Activated CD4-positive, alpha-beta memory T cell treated with anti-CD3 and anti-CD28 coated beads, Interleukin-2, amount 10 ng/mL, durations not matched to agents 7 days and 5 days (primary cell): ENCODE measurements at regions not wholly inside any gene's neighbourhood (a gene's known extent, or its start where the extent isn't known, plus 50 kb on each side); places are given as distances from the start of the nearest gene placed in this dataset.
"Not testable (repeated sequence)": the region's sequence is repeated elsewhere in the genome, so short reads cannot be mapped to it uniquely, and the experiment has no call there.

ENCODE experiments used
- CTCF ChIA-PET: fragments of 350-600 bp; sonication (Branson Sonifier 250); formaldehyde crosslinking; loops from one replicate; lab custom pipeline; 2021; ENCODE audit warnings: antibody characterized with exemption, inconsistent platforms; lab: Charles Lee
- POLR2A ChIA-PET: fragments of 350-600 bp; sonication (Branson Sonifier 250); formaldehyde crosslinking; loops from one replicate; lab custom pipeline; 2021; ENCODE audit warnings: antibody characterized with exemption; lab: Charles Lee
- DNase-seq: peaks from one replicate; pipeline ENCODE4 v3.0.0-alpha.2; 2020
- H3K27ac Mint-ChIP-seq: one replicate; pipeline ENCODE4 v1.8.0; 2021; ENCODE audit warnings: mild to moderate bottlenecking, mixed read lengths
- H3K27me3 Mint-ChIP-seq: one replicate; pipeline ENCODE4 v1.8.0; 2021; ENCODE audit warnings: mixed read lengths
- H3K36me3 Mint-ChIP-seq: one replicate; pipeline ENCODE4 v1.8.0; 2021; ENCODE audit warnings: low read depth, mixed read lengths
- H3K4me1 Mint-ChIP-seq: one replicate; pipeline ENCODE4 v1.8.0; 2021; ENCODE audit warnings: mixed read lengths
- H3K4me3 Mint-ChIP-seq: one replicate; pipeline ENCODE4 v1.8.0; 2021; ENCODE audit warnings: mild to moderate bottlenecking, mixed read lengths
- H3K9me3 Mint-ChIP-seq: one replicate; pipeline ENCODE4 v1.8.0; 2021; ENCODE audit warnings: mixed read lengths

DNA sequence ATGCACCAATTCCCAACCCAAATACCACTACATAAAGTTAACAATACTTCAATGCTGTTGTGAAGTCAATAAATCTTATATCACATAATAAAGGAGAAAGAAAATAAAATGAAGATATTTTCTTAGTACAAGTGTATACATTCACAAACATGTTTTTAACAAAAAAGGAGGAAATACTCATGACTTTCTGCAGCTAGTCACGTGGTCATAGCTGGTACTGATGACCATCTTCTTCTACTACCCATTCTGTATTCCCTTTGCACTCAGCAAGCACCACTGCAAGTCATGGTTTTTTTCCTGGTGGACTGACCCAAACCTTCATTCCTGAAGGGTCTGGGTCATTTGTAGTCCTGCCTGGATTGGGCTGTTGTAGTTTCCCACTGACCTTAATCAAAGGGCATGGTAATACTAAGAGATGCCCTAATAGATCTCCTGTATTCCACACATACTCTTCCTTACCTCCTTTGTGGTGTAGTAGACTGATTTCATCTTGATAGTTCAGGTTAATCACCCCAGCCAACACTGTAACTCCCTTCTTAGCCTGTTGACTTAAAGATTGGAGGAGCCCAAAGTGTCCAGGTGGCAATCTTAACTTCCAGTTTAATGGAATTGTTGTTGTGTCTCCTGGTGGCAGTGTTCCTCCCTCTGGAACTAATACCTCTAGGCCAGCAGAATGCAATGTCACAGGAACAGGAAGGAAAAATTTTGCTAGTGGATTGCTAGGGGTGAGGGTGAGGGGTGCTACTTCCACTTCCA, 83.1 kb upstream of the CYRIA start:
- H3K27ac Mint-ChIP-seq, POLR2A ChIA-PET, H3K9me3 Mint-ChIP-seq, H3K27me3 Mint-ChIP-seq, H3K4me1 Mint-ChIP-seq, H3K4me3 Mint-ChIP-seq, DNase-seq, H3K36me3 Mint-ChIP-seq: not testable (repeated sequence)
- CTCF ChIA-PET = interaction anchor here (1.0 kb wide), 1 partner anchor 10 kb away, joined by 3 read pairs; no protein-coding TSS in a partner anchor

DNA sequence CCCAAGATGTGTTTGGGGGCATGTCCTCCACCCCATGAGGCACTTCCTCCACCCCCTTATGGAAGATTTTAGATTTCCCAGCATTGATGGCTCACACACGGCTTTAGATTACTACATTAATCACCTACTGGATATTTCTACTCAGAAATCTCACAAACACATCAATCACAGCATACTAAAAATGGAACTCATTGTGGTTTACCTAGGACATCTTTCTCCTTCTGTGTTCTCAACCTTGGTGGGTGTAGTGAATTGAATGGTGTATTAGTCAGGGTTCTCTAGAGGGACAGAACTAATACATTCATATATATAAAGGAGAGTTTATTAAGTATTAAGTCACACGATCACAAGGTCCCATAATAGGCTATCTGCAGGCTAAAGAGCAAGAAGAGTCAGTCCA, 82.1 kb upstream of the CYRIA start:
- CTCF ChIA-PET = no interaction called here
- Mint-ChIP-seq H3K9me3 (no peaks in the 10 kb centered on the region), H3K27me3 (peaks cover 6% of the 10 kb centered on the region), H3K36me3 (no peaks in the 10 kb centered on the region), H3K27ac (no peak overlapping the region), H3K4me1 (peaks cover 7% of the 10 kb centered on the region), H3K4me3 (no peak overlapping the region)
- no peak for DNase-seq
- POLR2A ChIA-PET = no interaction called here

DNA sequence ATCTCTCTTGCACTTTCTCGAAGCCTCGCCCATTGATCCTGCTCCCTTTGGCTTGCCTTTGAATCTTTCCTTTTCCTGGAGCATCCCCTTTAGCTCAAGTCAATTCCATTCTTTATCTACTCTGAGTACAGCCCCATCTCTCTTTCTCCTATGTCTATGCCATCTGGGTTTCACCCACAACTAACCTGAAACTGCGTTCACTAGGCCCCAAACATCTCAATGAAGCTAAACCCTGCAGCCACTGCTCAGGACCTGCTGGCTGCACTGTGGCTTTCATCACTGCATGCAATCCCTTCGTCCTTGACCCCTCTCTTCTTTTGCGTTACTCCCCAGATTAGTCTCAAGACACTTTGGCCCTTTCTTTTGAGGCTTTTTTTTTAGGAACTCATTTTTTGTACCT, 81.6 kb upstream of the CYRIA start:
- CTCF ChIA-PET = no interaction called here
- Mint-ChIP-seq H3K4me3 (no peak overlapping the region), H3K9me3 (no peaks in the 10 kb centered on the region), H3K36me3 (no peaks in the 10 kb centered on the region), H3K27ac (no peak overlapping the region), H3K4me1 (peaks cover 7% of the 10 kb centered on the region), H3K27me3 (peaks cover 6% of the 10 kb centered on the region)
- no peak for DNase-seq
- POLR2A ChIA-PET = no interaction called here

DNA sequence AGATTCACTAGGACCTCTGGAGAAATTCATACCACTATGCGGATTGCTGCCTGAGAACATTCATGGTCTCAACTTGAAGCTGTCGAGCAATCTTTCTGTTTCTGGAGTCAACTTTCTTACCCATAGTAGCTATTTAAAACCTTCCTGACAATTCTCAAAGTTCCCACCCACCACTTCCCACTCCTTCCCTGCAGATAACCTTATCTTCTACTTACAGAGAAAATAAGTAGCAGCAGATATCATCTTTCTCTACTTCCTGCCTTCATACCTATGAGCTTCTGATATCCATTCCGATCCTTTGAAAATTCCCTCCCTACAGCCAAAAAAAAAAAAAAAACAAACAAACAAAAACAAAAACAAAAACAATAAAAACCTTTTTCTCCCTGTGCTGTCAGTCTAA, 81.2 kb upstream of the CYRIA start:
- ChIA-PET POLR2A (no interaction called here), CTCF (no interaction called here)
- H3K4me3 Mint-ChIP-seq = no peak overlapping the region
- peaks cover 7% of the 10 kb centered on the region for H3K4me1 Mint-ChIP-seq
- no peaks in the 10 kb centered on the region for H3K9me3 Mint-ChIP-seq
- no peak overlapping the region for H3K27ac Mint-ChIP-seq
- no peaks in the 10 kb centered on the region for H3K36me3 Mint-ChIP-seq
- H3K27me3 Mint-ChIP-seq = peaks cover 6% of the 10 kb centered on the region
- no peak for DNase-seq

DNA sequence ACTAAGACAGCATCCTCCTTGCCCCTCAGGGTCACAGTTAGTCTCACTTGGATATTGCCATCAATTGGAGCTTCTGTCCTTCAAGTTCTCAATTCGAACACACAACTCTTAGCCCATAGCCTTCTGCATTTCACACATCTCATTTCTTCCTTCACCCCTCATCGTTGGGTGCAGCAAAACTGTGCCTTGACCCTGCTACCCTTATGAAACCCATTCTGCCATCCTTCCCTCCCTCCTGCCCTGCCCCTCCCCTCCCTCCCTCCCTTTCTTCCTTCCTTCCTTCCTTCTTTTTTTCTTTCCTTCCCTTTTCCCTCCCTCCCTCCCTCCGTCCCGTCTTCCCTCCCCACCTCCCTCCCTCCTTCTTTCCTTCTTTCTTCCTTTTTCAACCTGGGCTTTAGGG, 80.7 kb upstream of the CYRIA start:
- no peak overlapping the region for H3K4me3 Mint-ChIP-seq
- H3K9me3 Mint-ChIP-seq = no peaks in the 10 kb centered on the region
- peaks cover 7% of the 10 kb centered on the region for H3K4me1 Mint-ChIP-seq
- H3K27me3 Mint-ChIP-seq = peaks cover 6% of the 10 kb centered on the region
- ChIA-PET CTCF (no interaction called here), POLR2A (no interaction called here)
- H3K27ac Mint-ChIP-seq = no peak overlapping the region
- no peaks in the 10 kb centered on the region for H3K36me3 Mint-ChIP-seq
- no peak for DNase-seq

DNA sequence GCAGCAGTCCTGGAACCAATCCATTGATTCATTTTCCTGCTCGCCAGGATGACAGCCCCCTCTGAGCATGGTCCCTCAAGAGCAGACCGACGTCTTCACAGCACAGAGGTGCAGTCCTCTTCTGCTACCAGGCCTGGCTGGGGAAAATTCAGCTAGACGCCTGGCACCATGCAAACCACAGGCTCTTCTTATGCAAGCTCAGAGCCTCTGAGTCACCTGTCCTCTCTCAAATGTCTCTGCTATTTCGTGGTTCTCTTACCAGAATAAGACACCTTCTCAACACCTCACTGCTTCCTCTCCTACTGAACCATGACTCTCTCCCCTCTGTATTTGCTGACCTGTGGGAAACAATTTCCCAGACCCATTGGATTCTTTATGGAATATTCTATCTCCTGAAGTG, 79.8 kb upstream of the CYRIA start:
- no peak overlapping the region for H3K27ac Mint-ChIP-seq

DNA sequence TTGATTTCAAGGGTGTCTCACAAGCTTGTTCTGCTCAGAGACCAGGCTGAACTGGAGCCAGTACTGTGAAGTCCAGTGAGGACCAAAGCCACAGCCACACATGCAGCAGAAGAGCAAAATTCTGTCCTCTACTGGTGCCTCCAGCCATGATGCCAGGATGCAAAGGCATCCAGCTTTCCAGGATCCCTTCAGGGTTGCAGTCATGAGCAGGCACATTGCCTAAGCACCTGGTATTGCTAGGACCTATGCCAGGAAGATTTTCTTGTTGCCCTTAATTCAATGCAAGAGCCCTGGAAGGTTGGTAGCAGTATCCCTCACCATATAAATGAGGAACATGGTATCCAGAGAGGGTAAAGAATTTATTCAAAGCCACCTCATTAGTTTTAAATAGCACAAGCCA, 78.9 kb upstream of the CYRIA start:
- no peaks in the 10 kb centered on the region for H3K36me3 Mint-ChIP-seq
- H3K4me1 Mint-ChIP-seq = peaks cover 7% of the 10 kb centered on the region
- no peak overlapping the region for H3K27ac Mint-ChIP-seq
- ChIA-PET POLR2A (no interaction called here), CTCF (no interaction called here)
- no peak for DNase-seq
- H3K4me3 Mint-ChIP-seq = no peak overlapping the region
- H3K9me3 Mint-ChIP-seq = no peaks in the 10 kb centered on the region
- H3K27me3 Mint-ChIP-seq = peaks cover 6% of the 10 kb centered on the region

More for the DNA sequence above, 79.8 kb upstream of the CYRIA start:
- Mint-ChIP-seq H3K4me3 (no peak overlapping the region), H3K27me3 (peaks cover 6% of the 10 kb centered on the region), H3K36me3 (no peaks in the 10 kb centered on the region), H3K4me1 (peaks cover 7% of the 10 kb centered on the region), H3K9me3 (no peaks in the 10 kb centered on the region)
- DNase-seq = no peak
- ChIA-PET POLR2A (no interaction called here), CTCF (no interaction called here)

DNA sequence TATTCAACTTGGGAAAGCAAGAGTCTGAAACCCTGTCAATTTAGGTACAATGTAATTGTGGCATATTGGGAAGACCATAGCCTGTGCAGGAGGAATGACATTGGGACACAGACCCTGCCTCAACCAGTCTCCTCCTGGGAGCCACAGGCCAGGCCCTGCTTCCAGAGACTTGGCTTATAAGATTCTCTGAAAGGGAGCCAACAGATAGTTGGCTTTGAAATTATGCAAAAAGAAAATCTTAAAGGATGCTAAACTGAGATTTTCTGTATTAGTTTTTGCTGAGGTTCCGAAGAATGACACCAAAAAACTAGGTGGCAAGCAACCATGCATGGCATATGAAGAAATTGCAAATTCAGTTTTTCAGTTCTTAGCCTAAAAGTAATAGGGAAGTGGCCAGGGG, 76.4 kb upstream of the CYRIA start:
- Mint-ChIP-seq H3K4me3 (no peak overlapping the region), H3K4me1 (peaks cover 2% of the 10 kb centered on the region), H3K9me3 (no peaks in the 10 kb centered on the region), H3K27ac (no peak overlapping the region), H3K27me3 (peaks cover 3% of the 10 kb centered on the region), H3K36me3 (no peaks in the 10 kb centered on the region)
- ChIA-PET CTCF (no interaction called here), POLR2A (no interaction called here)
- DNase-seq = no peak

DNA sequence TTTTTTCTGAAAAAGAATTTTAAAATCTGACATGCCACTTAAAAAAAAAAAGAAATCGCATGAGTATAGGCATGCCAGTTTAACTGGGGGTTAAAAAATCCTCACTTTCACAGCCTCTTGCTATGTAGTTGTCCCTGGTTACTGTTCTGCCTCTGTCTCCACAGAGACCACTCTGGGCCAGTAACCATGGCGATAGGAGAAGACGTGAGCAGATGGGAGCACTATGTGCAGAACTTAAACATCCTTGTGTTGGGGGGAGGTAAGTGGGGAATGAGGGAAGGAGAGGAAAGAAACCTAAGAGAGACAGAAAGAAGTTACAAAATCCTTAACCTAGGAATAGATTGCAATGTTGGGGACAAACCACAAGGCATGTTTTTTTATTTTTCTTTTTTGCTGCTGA, 75.9 kb upstream of the CYRIA start:
- Mint-ChIP-seq H3K27me3 (peaks cover 2% of the 10 kb centered on the region), H3K4me3 (no peak overlapping the region), H3K4me1 (no peaks in the 10 kb centered on the region), H3K36me3 (no peaks in the 10 kb centered on the region), H3K9me3 (no peaks in the 10 kb centered on the region), H3K27ac (no peak overlapping the region)
- CTCF ChIA-PET = no interaction called here
- POLR2A ChIA-PET = no interaction called here
- no peak for DNase-seq

DNA sequence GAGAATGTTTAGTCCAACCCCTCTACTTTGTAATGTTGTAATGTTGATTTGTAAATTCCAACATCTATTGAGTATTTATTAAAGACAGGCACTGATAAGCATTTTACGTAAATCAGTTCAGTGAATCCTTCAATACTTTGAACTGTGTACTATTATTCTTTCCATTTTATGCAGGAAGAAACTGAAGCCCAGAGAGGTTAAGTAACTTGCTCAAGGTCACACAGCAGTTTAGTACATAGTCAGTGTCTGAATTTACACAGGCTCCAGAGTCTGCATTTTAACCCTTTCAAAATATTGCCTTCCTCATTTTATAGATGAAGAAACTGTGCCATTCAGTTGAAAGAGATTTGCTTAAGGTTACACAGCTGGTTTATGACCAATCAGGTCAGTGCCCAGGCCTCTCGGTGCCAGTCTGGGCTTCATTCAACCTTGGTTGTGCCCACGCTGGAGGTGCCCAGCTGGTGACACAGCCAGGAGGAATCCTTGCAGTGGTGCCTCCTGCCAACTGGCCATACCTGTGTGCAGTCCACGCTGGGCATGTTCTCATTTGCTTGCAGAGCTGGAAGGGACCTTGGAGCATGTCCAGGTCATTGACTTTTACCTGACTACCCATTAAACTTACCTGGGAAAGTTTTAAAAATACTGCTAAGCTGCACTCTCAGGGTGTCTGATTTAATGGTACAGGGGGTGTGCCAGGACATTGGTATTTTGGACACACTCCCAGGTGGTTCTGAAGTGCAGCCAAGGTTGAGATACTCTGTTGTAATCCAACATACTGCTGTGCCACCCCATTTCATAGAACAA, 74.3 kb upstream of the CYRIA start:
- ChIA-PET POLR2A (no interaction called here), CTCF (no interaction called here)
- H3K36me3 Mint-ChIP-seq = no peaks in the 10 kb centered on the region
- no peaks in the 10 kb centered on the region for H3K4me1 Mint-ChIP-seq
- H3K27me3 Mint-ChIP-seq = peaks cover 2% of the 10 kb centered on the region
- H3K27ac Mint-ChIP-seq = no peak overlapping the region
- no peak for DNase-seq
- no peaks in the 10 kb centered on the region for H3K9me3 Mint-ChIP-seq
- no peak overlapping the region for H3K4me3 Mint-ChIP-seq

DNA sequence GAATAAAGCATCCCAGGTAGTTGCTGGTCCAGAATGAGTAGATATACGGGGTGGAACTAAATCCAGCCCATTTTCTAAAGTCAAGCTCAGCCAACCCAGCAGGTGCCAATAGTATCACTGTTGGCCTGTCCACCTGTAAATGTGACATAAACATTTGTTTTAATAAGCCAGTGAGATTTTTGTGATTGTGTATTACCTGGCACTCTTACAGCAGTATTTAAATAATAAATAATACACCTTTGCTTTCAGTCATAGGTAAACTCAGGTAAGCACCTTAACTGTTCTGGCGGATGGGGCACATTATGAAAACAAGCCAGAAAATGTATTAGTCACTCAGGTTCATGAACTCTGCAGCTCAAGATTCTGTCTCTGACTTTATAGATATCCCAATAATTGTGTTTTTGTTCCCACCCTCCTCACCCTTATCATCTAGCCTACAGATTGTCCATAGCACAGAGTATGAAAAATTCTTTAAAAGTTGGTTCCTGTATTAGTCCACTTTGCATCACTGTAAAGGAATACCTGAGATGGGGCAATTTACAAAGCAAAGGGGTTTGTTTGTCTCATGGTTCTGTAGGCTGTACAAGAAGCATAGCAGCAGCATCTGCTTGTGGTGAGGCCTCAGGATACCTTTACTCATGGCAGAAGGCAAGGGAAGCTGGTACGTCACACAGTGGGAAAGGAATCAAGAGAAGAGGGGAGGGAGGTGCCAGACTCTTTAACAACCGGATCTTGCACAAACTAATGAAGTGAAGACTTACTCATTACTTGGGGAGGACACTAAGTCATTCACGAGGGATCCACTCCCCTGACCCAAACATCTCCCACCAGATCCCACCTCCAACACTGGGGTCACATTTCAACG, 73.0 kb upstream of the CYRIA start:
- CTCF ChIA-PET = no interaction called here
- no peak overlapping the region for H3K4me3 Mint-ChIP-seq
- no peaks in the 10 kb centered on the region for H3K4me1 Mint-ChIP-seq
- POLR2A ChIA-PET = no interaction called here
- H3K27me3 Mint-ChIP-seq = no peaks in the 10 kb centered on the region
- no peak overlapping the region for H3K27ac Mint-ChIP-seq
- H3K36me3 Mint-ChIP-seq = no peaks in the 10 kb centered on the region
- DNase-seq = no peak
- H3K9me3 Mint-ChIP-seq = no peaks in the 10 kb centered on the region

DNA sequence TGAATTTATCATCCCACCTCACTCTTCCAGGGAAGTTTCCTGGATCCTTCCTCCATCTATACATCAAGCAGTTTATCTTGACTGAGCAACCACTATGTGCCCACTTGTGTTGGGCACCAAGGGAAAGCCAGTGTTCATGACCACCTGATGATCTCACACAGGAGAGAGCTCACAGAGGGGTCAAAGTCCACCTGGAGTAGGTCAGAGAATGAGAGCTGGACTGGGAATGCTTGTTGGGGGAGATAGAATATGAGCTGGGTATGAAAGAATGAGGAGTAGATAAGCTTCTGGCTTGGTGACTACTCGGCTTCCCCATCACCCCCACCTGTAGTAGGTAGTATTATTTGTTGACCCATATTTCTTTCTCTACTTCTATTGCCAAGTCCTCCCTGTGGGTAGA, 72.2 kb upstream of the CYRIA start:
- Mint-ChIP-seq H3K4me3 (no peak overlapping the region), H3K27ac (no peak overlapping the region), H3K27me3 (no peaks in the 10 kb centered on the region), H3K36me3 (no peaks in the 10 kb centered on the region), H3K9me3 (no peaks in the 10 kb centered on the region), H3K4me1 (no peaks in the 10 kb centered on the region)
- DNase-seq = no peak
- ChIA-PET POLR2A (no interaction called here), CTCF (no interaction called here)

DNA sequence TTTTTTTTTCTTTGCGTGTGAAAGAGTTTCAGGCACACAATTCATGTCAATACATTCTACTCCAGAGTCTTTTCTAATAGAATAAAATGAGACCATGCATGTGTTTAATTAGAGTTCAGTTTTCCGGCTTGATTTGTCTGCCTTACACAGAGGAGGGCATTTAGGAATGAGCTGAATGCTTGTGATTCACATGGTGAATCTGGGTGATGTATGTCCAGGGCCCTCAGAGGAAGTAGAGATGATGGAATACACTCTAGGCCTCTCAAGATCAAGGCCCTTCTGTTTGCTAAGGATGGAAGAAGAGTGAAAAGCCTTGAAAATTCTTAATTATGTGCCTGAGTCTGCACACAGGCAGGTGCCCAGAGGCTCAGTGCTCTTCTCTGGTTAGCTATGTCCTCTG, 71.0 kb upstream of the CYRIA start:
- H3K27me3 Mint-ChIP-seq = no peaks in the 10 kb centered on the region
- no peaks in the 10 kb centered on the region for H3K9me3 Mint-ChIP-seq
- H3K36me3 Mint-ChIP-seq = no peaks in the 10 kb centered on the region
- ChIA-PET CTCF (no interaction called here), POLR2A (no interaction called here)
- no peaks in the 10 kb centered on the region for H3K4me1 Mint-ChIP-seq
- no peak overlapping the region for H3K27ac Mint-ChIP-seq
- DNase-seq = no peak
- H3K4me3 Mint-ChIP-seq = no peak overlapping the region
